ENCODE measurements at regions not wholly inside any gene's neighbourhood (a gene's known extent, or its start where the extent isn't known, plus 50 kb on each side); places are given as distances from the start of the nearest gene placed in this dataset.

DNA sequence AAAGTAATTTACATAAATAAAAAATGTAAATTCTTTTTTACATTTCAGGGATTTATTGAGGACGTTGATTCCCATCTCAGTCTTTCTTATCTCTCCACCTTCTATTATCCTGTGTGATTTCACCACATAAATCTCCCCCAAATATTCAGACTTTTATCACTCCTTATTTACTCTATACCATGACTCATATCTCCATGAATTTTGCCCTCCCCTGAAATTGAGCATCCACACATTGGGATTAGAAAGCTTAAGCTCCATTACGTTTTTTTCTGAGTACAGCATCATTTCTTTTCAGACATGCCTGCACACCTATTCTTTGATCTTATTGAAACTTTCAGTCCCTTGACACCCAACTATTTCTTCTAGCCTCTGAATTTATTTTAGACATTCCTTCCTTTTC lies 111.2 kb downstream of the IFI44 start:
- Histone ChIP-seq H3K4me1 (no peaks in the 10 kb centered on the region), H3K36me3 (no peaks in the 10 kb centered on the region), H3K27me3 (no peaks in the 10 kb centered on the region), H3K9me3 (peaks cover 0 to 5% (median 0%) of the 10 kb centered on the region in 4 donors), H3K27ac (no peak overlapping the region), H3K4me3 (no peak overlapping the region)
- intact Hi-C loops (cut with DNase I; ENCODE audit: low total_unique reads) = no loop called here
- WGBS, 5 donors = 32 to 45% (median 42%) methylated on average over 2 of the region's 2 CpGs
- DNase-seq = no peak
- TF ChIP-seq, protein P1, sequence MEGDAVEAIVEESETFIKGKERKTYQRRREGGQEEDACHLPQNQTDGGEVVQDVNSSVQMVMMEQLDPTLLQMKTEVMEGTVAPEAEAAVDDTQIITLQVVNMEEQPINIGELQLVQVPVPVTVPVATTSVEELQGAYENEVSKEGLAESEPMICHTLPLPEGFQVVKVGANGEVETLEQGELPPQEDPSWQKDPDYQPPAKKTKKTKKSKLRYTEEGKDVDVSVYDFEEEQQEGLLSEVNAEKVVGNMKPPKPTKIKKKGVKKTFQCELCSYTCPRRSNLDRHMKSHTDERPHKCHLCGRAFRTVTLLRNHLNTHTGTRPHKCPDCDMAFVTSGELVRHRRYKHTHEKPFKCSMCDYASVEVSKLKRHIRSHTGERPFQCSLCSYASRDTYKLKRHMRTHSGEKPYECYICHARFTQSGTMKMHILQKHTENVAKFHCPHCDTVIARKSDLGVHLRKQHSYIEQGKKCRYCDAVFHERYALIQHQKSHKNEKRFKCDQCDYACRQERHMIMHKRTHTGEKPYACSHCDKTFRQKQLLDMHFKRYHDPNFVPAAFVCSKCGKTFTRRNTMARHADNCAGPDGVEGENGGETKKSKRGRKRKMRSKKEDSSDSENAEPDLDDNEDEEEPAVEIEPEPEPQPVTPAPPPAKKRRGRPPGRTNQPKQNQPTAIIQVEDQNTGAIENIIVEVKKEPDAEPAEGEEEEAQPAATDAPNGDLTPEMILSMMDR (IDR thresholded peaks at IDR 0.05) = no peak
- TF ChIP-seq POLR2AphosphoS5 (IDR thresholded peaks at IDR 0.05) (no peak), POLR2A (IDR thresholded peaks at IDR 0.05) (no peak), EP300 (IDR thresholded peaks at IDR 0.05) (no peak)

DNA sequence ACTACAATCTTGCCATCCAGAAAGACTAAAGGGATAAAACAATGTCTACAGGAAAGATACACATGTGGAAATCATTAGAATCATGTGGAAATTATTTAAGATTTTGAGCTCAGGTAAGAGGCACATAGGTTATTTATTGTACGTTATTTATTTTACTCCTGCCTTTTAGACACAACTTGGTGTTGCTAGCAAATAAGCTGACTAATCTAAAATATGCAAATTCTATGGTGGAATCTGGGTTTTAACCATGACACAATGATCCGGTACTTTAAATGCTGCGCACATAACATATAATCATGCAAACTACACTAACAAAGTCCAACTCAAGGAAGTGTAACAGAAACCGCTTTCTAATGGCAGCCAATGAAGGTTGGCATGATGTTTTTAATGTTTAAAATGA lies 112.5 kb downstream of the IFI44 start:
- Histone ChIP-seq H3K4me1 (no peaks in the 10 kb centered on the region), H3K36me3 (no peaks in the 10 kb centered on the region), H3K27me3 (no peaks in the 10 kb centered on the region), H3K27ac (no peak overlapping the region), H3K9me3 (peaks cover 0 to 9% (median 0%) of the 10 kb centered on the region in 4 donors), H3K4me3 (no peak overlapping the region)
- TF ChIP-seq EP300 (IDR thresholded peaks at IDR 0.05) (no peak), POLR2A (IDR thresholded peaks at IDR 0.05) (no peak), POLR2AphosphoS5 (IDR thresholded peaks at IDR 0.05) (no peak)
- TF ChIP-seq, protein P1 (IDR thresholded peaks at IDR 0.05) = no peak
- intact Hi-C loops (cut with DNase I; ENCODE audit: low total_unique reads) = no loop called here
- 87 to 96% (median 92%) methylated on average over 4 of the region's 4 CpGs for WGBS, 5 donors
- DNase-seq = no peak

DNA sequence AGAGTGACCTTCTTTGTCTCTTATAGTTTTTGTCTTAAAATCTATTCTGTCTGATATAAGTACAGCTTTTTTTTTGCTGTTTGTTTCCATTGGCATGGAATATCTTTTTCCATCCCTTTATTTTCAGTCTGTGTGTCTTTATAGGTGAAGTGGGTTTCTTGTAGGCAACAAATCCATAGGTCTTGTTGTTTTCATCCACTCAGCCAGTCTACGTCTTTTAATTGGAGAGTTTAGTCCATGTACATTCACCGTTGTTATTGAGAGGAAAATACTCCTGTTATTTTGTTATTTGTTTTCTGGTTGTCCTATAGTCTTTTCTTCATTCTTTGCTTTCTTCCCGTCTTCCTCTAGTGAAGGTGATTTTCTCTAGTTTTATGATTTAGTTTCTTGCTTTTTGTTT lies 115.9 kb downstream of the IFI44 start:
- Histone ChIP-seq H3K9me3 (peaks cover 0 to 9% (median 0%) of the 10 kb centered on the region in 4 donors), H3K27me3 (no peaks in the 10 kb centered on the region), H3K27ac (no peak overlapping the region), H3K4me3 (no peak overlapping the region), H3K36me3 (no peaks in the 10 kb centered on the region), H3K4me1 (no peaks in the 10 kb centered on the region)
- intact Hi-C loops (cut with DNase I; ENCODE audit: low total_unique reads) = no loop called here
- TF ChIP-seq, protein P1 (IDR thresholded peaks at IDR 0.05) = no peak
- TF ChIP-seq POLR2A (IDR thresholded peaks at IDR 0.05) = no peak
- no peak for TF ChIP-seq EP300 (IDR thresholded peaks at IDR 0.05)
- no peak for TF ChIP-seq POLR2AphosphoS5 (IDR thresholded peaks at IDR 0.05)
- DNase-seq = no peak
- 85 to 97% (median 94%) methylated on average over 3 of the region's 3 CpGs for whole genome bisulfite sequencing, 5 donors

DNA sequence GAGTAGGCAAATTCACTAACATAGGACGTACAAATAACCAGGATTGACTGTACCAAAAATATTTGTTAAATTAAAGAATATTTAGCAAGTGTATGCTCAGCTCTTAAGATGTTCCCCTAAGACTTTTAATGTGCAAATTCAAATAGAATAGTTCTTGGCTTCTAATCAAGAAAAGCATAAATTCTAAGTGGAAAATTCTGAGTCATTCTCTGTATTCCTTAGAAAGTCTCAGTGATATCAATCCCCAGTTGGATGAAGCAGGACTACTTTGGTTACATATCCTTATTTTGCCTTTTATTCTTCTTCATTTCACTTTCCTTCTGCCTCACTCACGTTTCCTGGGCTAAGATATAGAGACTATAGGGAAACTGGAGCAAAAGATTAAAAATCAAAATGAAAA lies 130.2 kb downstream of the IFI44 start:
- TF ChIP-seq POLR2A (IDR thresholded peaks at IDR 0.05) (no peak), POLR2AphosphoS5 (IDR thresholded peaks at IDR 0.05) (no peak), EP300 (IDR thresholded peaks at IDR 0.05) (no peak)
- TF ChIP-seq, protein P1 (IDR thresholded peaks at IDR 0.05) = no peak
- intact Hi-C loops (cut with DNase I; ENCODE audit: low total_unique reads) = no loop called here
- H3K4me3 ChIP-seq = no peak overlapping the region
- DNase-seq = no peak
- no peaks in the 10 kb centered on the region for H3K36me3 ChIP-seq
- no peak overlapping the region for H3K27ac ChIP-seq
- H3K27me3 ChIP-seq = no peaks in the 10 kb centered on the region
- H3K4me1 ChIP-seq = no peaks in the 10 kb centered on the region
- WGBS, 5 donors = 40 to 57% (median 53%) methylated on average over 2 of the region's 2 CpGs
- no peaks in the 10 kb centered on the region for H3K9me3 ChIP-seq
